ENCODE measurements at regions not wholly inside any gene's neighbourhood (a gene's known extent, or its start where the extent isn't known, plus 50 kb on each side); places are given as distances from the start of the nearest gene placed in this dataset.

GRCh38 chr13:104855581-104855980 is 1679.9 kb downstream of the EFNB2 start:
- no peak for DNase-seq (ENCODE audit: extremely low read depth in 1 of 2, low read depth in 1 of 2)

GRCh38 chr13:104854698-104855097 is 1680.8 kb downstream of the EFNB2 start:
- DNase-seq (ENCODE audit: extremely low read depth in 1 of 2, low read depth in 1 of 2): no peak

- DNase-seq (ENCODE audit: extremely low read depth in 1 of 2, low read depth in 1 of 2): no peak
Observed at GRCh38 chr13:104854007-104854406, 1681.5 kb downstream of the EFNB2 start.

DNA sequence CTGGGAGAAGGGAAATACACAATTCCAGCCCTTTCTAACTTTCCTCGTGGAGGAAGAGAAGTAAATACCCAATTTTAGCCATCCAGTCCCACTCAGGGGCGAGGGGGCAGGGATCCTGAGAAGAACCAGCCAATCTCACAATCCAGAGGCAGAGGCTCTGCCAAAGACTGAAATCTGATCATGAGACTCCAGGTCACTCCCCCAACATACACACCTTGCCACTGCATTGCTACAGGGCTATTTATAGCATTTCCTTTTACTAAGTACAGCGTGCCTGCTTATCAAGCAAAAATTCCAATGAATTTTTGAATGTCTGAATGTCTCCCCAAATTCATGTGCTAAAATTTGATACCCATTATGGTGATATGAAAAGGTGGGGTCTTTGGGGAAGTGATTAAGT is 1687.5 kb downstream of the EFNB2 start:
- no peak for DNase-seq (ENCODE audit: extremely low read depth in 1 of 2, low read depth in 1 of 2)

DNA sequence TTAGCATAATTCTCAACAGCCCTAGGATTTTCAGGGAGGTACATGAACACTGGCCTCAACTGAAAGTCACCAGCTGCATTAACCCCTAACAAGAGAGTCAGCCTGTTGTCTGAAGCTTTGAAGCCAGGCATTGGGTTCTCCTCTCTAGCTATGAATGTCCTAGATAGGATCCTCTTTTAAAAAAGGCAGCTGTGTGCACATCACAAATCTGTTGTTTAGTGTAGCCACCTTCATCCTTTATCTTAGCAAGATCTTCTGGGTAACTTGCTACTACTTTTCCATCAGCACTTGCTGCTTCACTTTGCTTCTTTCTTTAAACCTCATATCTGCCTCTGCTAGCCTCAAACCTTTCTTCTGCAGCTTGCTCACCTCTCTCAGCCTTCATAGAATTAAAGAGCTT is 1692.1 kb downstream of the EFNB2 start:
- no peak for DNase-seq (ENCODE audit: extremely low read depth in 1 of 2, low read depth in 1 of 2)

DNA sequence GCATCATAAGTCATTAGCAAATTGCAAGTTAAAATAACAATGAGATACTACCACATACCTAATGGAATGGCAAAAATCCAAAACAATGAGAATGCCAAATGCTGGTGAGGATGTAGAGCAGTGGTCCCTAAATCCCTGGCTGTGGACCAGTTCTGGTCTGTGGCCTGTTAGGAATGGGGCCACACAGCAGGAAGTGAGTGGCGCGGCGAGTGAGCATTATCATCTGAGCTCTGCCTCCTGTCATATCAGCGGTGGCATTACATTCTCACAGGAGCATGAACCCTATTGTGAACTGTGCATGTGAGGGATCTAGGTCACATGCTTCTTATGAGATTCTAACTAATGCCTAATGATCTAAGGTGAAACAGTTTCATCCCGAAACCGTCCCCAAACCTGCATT is 1694.4 kb downstream of the EFNB2 start:
- no peak for DNase-seq (ENCODE audit: extremely low read depth in 1 of 2, low read depth in 1 of 2)

DNA sequence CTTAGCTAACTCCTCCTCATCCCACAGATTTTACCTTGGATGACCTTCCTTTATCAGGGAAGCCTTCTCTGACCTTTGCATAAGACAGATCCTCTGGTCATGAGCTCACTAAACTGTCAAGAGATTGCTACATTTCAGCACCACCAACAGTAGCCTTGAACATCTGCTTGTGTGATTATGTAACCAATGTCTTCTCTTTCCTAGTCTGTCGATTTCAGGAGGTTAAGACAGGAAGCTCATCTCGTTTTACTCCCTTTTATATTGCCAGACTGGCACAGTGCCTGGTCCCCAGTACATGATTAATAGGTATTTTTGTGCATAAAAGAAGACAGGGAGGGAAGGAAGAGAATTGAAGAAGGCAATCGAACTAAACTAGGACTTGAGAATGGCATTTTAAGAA is 1697.7 kb downstream of the EFNB2 start:
- DNase-seq (ENCODE audit: extremely low read depth in 1 of 2, low read depth in 1 of 2): no peak

DNA sequence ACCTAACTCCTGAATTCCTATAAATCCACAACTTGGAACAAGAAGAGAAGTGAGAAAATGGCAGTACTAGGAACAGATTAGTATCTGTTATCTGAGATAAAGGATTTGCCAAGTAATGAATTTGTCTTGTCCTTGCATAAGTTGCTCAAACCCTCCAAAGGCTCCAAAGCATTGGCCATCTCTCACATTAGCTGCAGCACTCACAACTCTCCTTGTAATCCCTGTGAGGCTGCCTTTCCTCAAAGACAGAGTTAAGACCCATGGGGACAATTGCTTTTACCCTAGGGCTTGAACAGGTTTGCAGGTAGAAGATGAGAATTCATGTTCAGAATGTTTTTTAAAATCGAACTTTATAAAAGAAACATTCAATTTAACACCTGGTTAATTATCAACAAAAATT is 1702.2 kb downstream of the EFNB2 start:
- no peak for DNase-seq (ENCODE audit: extremely low read depth in 1 of 2, low read depth in 1 of 2)

DNA sequence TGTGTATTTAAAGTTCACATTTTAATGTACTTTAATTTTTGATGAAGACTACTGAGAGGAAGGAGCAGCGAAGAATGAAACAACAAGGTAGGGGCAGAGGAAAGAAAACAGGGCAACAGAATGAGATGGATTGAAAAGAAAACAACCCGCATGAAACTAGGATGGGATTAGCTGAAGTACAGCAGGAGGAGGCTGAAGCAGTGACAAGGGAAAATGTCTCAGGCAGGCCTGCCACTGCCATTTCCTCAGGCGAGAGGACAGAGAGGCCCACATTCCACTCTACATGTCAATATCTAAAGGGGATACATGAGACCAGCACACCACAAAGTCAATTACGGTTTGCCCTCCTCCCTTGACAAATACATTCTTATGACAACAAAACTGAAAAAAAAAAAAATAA is 1703.2 kb downstream of the EFNB2 start:
- DNase-seq (ENCODE audit: extremely low read depth in 1 of 2, low read depth in 1 of 2): no peak

- DNase-seq (ENCODE audit: extremely low read depth in 1 of 2, low read depth in 1 of 2): no peak
Observed at GRCh38 chr13:104831831-104832230, 1703.6 kb downstream of the EFNB2 start.

DNA sequence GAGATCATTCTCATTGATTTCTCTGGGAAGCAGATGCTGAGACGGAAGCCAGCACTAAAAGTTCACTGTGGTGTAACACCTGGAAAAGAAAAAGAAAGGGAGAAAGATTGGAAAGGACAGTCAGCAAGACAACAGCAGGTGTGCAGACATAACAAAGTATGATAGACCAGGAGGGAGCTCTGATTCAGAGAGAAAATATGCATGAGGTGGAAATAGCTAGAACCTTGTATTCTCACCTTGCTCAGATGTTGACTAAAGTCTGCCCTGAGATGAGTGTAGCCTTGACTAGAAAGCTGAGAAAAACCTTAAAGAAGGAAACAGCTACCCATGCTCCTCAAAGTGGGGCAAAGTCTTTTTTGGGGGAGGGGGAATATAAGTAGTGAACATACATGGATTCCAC is 1711.8 kb downstream of the EFNB2 start:
- DNase-seq (ENCODE audit: extremely low read depth in 1 of 2, low read depth in 1 of 2): no peak

DNA sequence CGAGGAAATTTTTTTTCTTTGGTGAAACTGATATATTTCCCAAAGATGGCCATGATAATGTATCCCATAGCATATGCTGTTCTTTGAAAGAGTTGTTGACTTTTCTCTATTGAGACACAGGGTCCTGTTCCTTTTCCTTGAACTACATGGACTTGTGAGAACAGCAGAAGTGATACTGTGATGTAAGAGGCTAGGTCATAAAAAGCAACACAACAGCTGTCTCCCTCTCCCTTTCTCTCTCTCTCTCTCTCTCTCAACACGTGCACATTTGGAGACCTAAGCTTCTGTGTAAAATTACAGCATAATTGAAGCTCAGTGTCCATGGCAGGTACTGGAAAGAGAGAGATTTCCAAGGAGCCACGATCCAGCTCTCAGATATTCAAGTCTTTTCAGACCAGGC is 1712.4 kb downstream of the EFNB2 start:
- DNase-seq (ENCODE audit: extremely low read depth in 1 of 2, low read depth in 1 of 2): no peak

DNA sequence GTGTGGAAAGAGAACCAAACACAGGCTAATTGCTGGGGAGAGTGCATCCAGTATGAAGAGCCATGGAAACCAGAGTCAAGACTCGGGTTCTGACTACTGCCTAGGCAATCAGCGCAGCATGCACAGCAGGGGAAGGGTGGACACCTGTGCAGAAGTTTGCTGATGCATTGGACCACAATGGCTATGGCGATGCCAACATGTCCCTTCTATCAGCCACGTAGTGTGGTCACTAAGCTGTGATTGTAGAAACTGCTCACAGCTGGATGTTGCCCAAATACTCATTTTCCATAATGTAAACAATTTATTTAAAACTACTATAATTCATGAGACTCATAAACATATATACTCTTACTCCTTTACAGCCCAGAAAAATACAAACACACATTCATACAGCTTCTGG is 1718.2 kb downstream of the EFNB2 start:
- no peak for DNase-seq (ENCODE audit: extremely low read depth in 1 of 2, low read depth in 1 of 2)

- no peak for DNase-seq (ENCODE audit: extremely low read depth in 1 of 2, low read depth in 1 of 2)
Observed at GRCh38 chr13:104816726-104817125, 1718.7 kb downstream of the EFNB2 start.

DNA sequence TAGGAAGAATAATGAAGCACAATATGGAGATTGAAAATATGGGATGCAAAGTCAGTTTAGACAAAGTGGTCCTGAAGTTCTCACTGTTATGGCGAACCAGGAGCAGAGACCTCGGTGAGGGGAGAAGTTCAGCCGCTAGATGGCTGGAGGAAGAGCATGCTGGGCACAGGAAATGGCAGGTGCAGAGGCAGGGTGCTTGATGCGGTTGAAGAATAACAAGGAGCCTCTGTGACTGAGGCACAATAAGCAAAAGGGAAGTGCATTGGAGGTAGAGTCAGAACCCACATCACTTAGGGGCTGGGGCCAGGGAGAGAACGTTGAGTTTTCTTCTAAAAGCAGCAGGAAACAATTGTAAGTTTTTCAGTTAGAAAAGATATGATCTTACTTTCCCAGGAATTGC is 1725.2 kb downstream of the EFNB2 start:
- DNase-seq (ENCODE audit: extremely low read depth in 1 of 2, low read depth in 1 of 2): no peak

DNA sequence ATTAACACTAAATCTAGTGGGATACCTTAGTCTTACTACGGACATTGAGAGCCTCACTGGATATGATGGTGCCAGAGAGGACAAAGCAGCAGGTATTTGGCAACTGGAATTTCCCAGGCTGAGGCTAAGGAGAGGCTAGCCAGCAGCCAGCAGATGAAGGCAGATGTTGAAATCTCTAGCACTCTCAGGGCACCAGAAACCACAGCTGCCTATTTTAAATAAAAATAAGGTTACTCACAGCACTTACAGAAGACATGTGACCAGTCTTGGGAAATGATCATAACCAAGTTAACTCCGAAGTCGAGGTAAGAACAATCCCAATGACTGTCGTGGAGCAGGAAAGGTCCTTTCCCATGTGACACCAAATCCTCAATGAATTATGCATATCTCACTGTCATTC is 1726.0 kb downstream of the EFNB2 start:
- DNase-seq (ENCODE audit: extremely low read depth in 1 of 2, low read depth in 1 of 2): no peak

GRCh38 chr13:104805346-104805745 is 1730.1 kb downstream of the EFNB2 start:
- DNase-seq (ENCODE audit: extremely low read depth in 1 of 2, low read depth in 1 of 2): no peak

DNA sequence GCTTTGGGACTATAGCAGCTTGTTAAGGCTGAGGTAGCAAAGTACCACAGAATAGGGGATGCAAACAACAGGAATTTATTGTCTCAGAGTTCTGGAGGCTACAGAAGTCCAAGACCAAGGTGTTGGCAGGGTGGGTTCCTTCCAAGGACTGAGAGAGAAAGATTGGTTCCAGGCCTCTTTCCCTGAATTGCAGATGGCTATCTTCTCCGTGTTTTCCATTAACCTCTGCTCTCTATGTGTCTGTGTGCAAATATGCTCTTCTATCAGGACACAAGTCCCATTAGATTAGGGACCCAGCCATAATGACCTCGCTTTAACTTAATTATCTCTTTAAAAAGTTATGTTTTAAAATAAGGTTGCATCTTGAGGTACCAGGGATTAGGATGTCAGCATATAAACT is 1732.9 kb upstream of the SLC10A2 start:
- no peak for DNase-seq (ENCODE audit: extremely low read depth in 1 of 2, low read depth in 1 of 2)

DNA sequence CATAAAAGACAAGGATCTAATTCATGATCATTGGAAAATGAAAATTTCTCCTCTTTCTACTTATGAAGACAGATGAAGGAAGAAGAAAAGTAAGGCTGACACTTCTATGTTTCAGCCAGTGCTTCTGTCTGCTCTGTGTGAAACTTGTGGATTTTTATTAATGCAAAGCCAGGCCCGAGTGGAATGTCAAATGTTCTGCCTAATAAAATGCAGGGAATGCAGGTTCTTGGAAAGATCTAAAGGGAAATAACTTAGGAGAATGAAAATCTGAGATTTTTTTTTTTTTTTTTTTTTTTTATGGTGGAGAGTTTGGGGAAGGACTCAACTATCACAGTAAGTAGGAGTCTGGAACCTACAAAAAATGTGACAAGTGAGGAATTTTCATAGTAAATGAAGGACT is 1732.3 kb upstream of the SLC10A2 start:
- no peak for DNase-seq (ENCODE audit: extremely low read depth in 1 of 2, low read depth in 1 of 2)

DNA sequence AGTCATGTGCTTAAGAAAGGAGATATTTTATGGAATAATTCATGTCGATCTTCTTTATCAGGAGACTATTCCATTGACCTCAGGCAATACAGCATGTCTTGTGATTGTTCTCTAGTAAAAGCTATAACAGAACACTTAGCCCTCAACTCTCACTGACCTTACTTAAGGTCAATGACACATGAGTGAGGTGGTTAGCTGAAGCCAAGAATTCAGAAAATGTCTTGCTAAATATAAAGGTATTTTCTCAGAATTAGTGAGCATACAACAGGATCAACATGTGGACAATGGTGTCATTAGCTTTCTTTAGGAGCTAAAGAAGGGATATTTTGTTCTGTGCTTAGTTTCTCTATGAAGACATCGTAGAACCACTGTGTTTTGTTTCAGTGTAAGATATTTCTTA is 1730.4 kb upstream of the SLC10A2 start:
- no peak for DNase-seq (ENCODE audit: extremely low read depth in 1 of 2, low read depth in 1 of 2)

- no peak for DNase-seq (ENCODE audit: extremely low read depth in 1 of 2, low read depth in 1 of 2)
Observed at GRCh38 chr13:104785952-104786351, 1719.7 kb upstream of the SLC10A2 start.

GRCh38 chr13:104784891-104785290 is 1718.7 kb upstream of the SLC10A2 start:
- no peak for DNase-seq (ENCODE audit: extremely low read depth in 1 of 2, low read depth in 1 of 2)

DNA sequence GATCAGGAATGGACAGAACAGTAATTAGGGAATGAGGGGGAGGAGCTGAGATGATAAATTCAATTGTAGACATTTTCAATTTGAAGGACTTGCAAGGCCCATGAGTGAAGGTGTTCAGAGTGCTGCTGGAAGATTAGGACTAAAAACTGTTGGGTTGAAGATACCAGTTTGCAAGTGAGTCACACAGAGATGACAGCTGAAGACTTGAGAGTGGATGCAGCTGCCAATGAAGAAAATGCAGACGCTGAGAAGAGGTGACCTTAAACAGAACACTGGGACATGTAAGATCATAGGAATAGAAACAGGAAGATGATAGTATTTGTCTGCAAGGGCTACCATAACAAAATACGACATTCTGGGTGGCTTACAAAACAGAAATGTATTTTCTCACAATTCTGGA is 1716.5 kb upstream of the SLC10A2 start:
- no peak for DNase-seq (ENCODE audit: extremely low read depth in 1 of 2, low read depth in 1 of 2)
